Embryonic facial prominence (tissue), 1 donor: ENCODE measurements at regions not wholly inside any gene's neighbourhood (a gene's known extent, or its start where the extent isn't known, plus 50 kb on each side); places are given as distances from the start of the nearest gene placed in this dataset.

Experiments used
- DNase-seq: peaks from one replicate; pipeline ENCODE4 v3.0.0-alpha.2; 2016; ENCODE audit errors: extremely low spot score

DNA sequence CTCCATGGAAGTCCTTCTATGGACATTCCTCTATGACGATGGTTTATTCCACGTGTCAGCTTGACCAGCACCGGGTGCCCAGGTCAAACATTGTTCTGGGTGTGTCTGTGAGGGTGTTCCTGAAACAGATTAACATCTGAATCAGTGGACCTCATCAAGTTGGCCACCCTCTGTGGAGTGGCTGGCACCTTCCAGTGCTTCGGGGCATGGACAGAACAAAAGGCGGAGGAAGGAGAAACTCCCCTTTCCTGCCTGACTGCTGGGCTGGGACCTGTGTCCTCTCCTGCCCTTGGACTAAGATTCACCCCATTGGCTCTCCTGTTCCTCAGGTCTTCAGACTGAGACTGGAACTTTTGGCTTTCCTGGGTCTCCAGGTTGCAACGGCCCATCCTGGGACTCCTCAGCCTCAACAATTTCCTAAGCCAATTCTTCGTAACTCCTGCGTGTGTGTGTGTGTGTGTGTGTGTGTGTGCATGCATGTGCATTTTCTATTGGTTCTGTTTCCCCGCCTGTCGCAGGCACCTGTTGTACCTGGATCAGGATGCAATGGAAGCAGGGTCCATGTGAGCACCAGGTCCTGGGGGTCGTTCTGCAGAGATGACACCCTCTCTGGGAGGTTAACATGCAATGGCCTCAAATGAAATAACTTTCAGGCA lies 357.2 kb upstream of the SALL3 start:
- no peak for DNase-seq

DNA sequence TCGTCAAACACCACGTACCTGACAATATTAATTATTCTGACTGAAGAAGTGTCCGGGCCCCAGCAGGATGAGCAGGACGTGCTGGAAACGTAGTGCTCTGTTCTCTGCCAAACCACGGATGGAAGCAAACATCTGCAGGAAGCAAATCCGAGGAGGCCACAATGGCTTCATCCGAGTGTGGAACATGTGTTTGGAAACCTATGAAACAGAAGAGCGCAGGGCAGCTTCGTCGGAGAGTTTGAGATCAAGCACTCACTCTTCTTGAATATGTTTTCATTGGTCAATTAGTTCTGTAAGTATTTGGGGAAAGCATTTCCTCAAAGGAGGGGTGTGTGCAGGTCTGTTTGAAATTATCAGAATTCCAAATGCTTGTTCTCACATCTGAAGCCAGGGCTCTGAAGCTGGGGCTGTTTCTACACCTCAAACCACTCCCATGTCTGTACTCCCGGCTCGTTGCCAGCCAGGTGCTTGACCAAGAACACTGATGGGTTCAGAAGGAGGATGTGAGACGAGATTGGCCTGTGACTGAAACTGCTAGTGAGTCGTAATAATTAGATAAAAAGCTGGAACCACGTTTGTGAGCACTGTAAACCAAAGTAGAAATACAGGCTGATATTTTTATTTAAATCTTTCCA lies 356.6 kb upstream of the SALL3 start:
- DNase-seq: no peak

DNA sequence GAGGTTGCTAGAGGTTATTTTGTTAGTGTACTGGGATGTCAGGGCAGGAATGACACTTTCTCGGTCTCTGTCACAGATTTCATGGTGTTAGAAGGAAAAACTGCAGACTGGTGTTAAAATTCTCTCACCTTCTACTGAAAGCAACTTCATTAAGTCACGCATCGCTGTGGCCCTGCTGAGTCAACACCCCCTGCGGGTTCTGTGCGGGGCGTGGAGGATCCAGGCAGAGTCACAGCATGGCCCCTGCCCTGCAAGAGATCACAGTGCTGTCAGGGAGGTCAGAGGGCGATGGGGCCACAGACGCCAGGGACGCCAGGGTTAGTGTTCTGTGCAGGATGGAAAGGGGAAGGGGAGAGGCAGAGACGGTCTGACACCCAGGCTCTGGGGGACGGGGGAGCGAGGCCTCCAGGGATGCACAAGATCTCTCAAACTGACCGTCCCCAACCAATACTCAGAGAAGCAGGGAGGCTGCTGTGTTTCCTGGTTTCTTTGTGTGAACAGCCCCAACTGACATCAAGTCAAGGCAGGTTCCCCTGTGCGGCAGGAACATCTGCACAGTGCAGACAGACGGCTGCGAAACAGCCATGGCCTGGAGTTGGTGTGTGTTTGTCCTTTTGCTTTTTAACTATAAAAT lies 354.9 kb upstream of the SALL3 start:
- DNase-seq: no peak

DNA sequence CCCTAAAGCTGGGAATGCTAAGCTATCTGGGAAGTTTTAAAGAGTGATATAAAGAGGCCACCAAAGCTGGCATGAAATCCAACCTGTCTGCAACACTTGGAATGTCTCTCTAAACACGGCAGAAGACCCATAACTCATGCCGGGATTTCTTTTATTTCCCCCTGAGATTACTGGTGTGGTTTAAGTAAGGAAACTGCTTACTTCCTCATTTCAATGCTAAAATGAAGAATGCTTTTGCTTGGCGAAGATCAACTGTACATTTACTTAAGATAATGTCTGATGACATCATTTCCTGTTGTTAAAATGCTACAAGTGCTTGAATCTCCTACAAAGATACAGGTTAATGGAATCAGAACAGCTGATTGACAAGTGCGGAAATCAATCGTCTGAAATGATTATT lies 353.8 kb upstream of the SALL3 start:
- DNase-seq: no peak

DNA sequence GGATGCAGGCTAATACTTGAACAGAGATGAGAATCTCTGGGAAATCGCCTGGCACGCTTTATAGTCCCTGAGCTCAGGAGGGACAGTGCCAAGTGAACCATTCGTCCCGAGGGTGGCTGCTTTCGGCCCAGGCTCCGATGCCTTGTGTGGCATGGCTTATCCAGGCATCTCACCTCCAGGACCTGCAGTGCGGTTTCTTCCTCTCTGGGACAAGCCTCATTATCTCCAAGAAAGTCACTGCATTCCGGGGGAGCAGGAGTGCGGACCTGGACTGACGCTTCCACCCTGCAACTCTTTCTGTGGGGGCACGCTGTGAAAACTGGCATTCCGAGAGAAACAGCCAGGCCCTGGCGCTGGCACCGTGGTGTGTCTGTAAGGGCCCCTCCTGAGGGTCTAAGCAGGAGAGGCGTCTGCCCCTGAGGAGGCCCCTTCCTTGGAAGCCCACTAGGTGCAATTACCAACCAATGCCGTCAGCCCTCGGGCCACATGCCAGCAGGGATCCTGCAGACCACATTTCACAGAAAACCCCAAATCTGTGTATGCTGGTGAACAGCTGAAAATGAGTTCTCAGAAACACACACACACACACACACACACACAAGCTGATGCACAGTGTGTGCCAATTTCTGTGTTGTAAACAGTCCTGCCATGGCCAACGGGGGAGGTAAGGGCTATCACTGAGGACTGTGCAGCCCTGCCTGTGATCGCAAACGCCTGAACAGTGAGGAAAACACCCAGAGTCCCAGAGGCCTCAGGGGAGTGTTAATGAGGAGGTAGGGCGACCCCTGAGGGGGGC lies 351.9 kb upstream of the SALL3 start:
- DNase-seq: peak; percentile 40

GRCh38 chr18:78629426-78629825 lies 350.2 kb upstream of the SALL3 start:
- no peak for DNase-seq

DNA sequence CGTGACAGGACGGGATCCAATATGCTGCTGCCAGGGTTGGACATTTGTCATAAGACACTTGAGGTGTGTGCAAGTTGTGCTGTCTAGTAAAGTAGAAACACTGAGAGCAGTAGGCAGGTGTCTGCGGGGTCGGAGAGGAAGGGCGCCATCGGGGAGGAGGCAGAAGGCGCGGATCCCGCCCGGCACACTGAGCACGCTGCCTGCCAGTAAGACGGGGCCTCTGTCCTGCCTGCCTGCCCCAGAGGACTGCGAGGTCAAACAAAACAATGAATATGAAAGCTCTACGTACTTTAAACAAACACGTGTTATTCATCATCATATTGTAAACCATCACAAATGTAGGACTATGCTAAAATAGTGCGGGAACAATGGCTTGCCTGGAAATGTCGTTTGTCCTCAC lies 349.3 kb upstream of the SALL3 start:
- DNase-seq: no peak

DNA sequence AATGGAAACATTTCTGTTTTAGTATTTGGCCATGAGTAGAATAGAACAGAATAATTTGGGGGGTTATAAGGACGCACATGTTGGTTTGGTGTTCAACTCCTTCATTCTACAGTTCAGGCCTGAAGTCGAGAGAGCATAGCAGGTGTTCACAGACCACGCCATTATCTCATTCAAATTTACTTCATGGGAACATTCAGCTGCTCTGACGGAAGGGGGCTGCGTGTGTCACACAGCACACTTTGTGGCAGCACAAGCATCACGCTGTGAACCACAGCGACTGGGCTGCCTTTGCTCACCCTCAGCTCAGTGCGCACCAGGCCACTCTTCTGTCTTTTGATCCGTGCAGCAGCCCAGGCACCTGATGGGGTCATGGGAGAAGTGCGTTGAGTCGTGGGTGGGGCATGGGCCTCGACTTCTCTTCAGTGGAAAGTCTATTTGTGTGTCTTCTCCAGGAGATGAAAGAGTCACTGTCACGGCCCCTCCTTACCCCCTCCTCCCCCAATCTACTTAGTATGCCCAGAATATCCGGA lies 348.6 kb upstream of the SALL3 start:
- no peak for DNase-seq

- no peak for DNase-seq
Observed at GRCh38 chr18:78632111-78632541, 347.5 kb upstream of the SALL3 start.

GRCh38 chr18:78634061-78634696 lies 345.4 kb upstream of the SALL3 start:
- DNase-seq: no peak

GRCh38 chr18:78635093-78635800 lies 344.4 kb upstream of the SALL3 start:
- no peak for DNase-seq

DNA sequence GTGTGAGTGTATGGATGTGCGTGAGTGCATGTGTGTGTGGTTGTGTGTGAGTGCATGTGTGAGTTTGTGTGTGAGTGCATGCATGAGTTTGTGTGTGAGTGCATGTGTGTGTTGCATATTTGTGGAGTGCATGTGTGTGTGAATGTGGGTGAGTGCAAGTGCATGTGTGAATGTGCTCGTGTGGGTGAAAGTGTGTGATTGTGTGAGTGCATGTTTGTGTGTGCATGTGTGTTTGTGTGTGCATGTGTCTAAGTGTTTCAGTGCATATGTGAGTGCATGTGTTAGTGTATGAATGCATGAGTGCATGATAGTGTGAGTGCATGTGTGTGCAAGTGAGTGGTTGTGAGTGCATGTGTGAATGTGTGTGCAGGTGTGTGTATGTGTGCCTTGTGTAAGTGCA lies 343.4 kb upstream of the SALL3 start:
- DNase-seq: no peak

GRCh38 chr18:78637442-78638402 lies 341.9 kb upstream of the SALL3 start:
- DNase-seq: no peak

DNA sequence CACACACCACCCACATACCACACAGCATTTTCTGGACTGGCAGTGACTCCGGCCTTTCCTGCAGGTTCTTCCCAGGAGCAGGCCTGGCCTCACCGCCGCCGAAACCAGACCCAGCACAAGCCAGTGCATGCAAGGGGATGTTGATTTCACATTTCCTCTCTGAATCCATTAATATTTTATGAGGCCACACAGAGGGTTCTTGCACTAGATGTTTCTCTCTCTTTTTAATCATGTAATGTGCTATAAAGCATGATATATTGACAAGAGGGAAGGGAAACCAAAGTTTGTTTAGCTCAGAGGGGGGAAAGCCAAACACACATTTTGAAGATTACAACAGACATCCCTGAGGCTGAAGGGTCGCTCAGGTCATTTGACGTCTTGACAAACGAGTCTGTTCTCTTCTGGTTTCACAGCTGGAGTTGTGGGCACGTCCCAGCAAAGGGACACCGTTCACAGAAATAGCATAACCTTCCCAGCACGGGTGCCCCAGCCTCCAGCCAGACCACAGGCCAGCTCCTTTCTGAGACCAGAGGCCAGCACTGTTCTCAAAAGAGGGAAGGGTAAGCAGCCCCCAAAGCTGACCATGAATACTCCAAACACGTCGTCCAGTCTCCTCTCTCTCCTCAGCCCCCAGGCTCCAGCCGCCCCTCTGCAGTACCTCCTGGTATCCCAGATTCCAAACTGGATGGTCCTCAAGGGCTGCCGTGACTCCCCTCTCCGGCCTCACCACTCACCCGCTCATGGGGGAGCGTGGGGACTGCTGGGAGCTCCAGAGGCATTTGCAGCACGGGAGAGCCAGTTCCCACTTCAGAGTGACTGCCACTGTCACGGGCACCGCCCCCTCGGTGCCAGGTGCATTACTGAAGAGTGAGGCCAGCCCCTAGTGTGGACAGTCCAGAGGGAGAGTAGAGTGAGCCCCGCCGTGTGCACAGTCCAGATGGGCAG lies 340.3 kb upstream of the SALL3 start:
- no peak for DNase-seq

- no peak for DNase-seq
Observed at GRCh38 chr18:78640246-78640995, 339.2 kb upstream of the SALL3 start.

DNA sequence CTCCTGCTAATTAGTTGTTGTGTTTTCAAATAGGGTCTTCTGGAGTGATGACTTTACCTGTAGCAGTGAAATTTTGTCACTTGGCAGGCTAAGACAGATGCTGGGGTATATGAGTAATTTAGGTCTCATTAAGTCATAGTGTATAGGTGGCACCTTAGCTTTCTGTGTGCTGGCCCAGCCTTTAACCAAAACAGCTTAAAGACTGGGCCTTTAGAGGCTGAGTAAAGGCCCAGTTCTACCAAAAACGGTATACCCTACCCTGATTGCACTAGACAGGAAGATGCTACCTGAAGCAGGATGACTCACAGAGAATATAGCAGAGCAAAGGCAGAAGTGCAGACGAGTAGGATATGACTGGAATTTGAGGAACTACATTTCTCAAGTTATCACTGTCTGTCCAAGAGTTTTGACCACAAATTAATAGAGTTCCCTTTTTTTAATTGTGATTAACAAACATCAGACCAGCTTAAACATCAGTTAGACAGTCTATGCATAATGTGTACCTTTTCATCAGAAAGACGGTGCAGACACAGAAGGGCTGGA lies 337.9 kb upstream of the SALL3 start:
- DNase-seq: no peak

- DNase-seq: no peak
Observed at GRCh38 chr18:78642296-78642951, 337.2 kb upstream of the SALL3 start.
